GM19238 (cell line): ENCODE measurements at regions not wholly inside any gene's neighbourhood (a gene's known extent, or its start where the extent isn't known, plus 50 kb on each side); places are given as distances from the start of the nearest gene placed in this dataset.
A peak's percentile ranks its signal among the peaks of the same experiment; 100 is the strongest.
"Not testable (repeated sequence)": the region's sequence is repeated elsewhere in the genome, so short reads cannot be mapped to it uniquely, and the experiment has no call there.

ENCODE experiments used
- DNase-seq: peaks from one replicate; pipeline ENCODE4 v3.0.0; 2011; ENCODE audit warnings: low spot score; ENCODE audit not compliant: insufficient read length

GRCh38 chr5:174801798-174802197 lies 77.4 kb downstream of the MSX2 start:
- DNase-seq = no peak

- no peak for DNase-seq
Measured at GRCh38 chr5:174800435-174800834, 76.1 kb downstream of the MSX2 start.

- no peak for DNase-seq
Measured at GRCh38 chr5:174799121-174799520, 74.7 kb downstream of the MSX2 start.

- no peak for DNase-seq
Measured at GRCh38 chr5:174798551-174798951, 74.2 kb downstream of the MSX2 start.

GRCh38 chr5:174796711-174797192 lies 72.4 kb downstream of the MSX2 start:
- DNase-seq = no peak

GRCh38 chr5:174794931-174795672 lies 70.7 kb downstream of the MSX2 start:
- no peak for DNase-seq

- peak; percentile 41 for DNase-seq
Measured at GRCh38 chr5:174793684-174794328, 69.4 kb downstream of the MSX2 start.

GRCh38 chr5:174793076-174793475 lies 68.7 kb downstream of the MSX2 start:
- no peak for DNase-seq

- not testable (repeated sequence) for DNase-seq
Measured at GRCh38 chr5:174792265-174792664, 67.9 kb downstream of the MSX2 start.

GRCh38 chr5:174790906-174791305 lies 66.5 kb downstream of the MSX2 start:
- no peak for DNase-seq

- no peak for DNase-seq
Measured at GRCh38 chr5:174789596-174789995, 65.2 kb downstream of the MSX2 start.

- DNase-seq = no peak
Measured at GRCh38 chr5:174785120-174785680, 60.8 kb downstream of the MSX2 start.
